OCI-LY3 (cell line): ENCODE measurements at regions not wholly inside any gene's neighbourhood (a gene's known extent, or its start where the extent isn't known, plus 50 kb on each side); places are given as distances from the start of the nearest gene placed in this dataset.

ENCODE experiments used
- H2AFZ ChIP-seq: fragments of 200-600, 300-600 bp; shearing (Covaris generic); 2 replicates; pipeline ENCODE4 v1.6.0; 2014; ENCODE audit warnings: antibody characterized with exemption, low read depth, low read length
- H3K27ac ChIP-seq: fragments of 200-600, 300-600 bp; sonication (generic); 2 replicates; pipeline ENCODE4 v1.5.1; 2014; ENCODE audit warnings: mild to moderate bottlenecking, low read length, moderate library complexity, mixed read lengths
- H3K27me3 ChIP-seq: fragments of 200-600, 300-600 bp; sonication (generic); 2 replicates; pipeline ENCODE4 v1.6.1; 2014; ENCODE audit warnings: low read depth, low read length, mixed read lengths
- H3K36me3 ChIP-seq: fragments of 200-600, 300-600 bp; sonication (generic); replicated peaks from 2 replicates; pipeline ENCODE3; 2014; ENCODE audit warnings: low read depth, low read length, mixed read lengths
- H3K4me1 ChIP-seq: fragments of 300-600, 200-600 bp; sonication (generic); 2 replicates; pipeline ENCODE4 v1.6.1; 2014; ENCODE audit warnings: low read length, mixed read lengths
- H3K4me2 ChIP-seq: fragments of 200-600, 300-600 bp; sonication (generic); 2 replicates; pipeline ENCODE4 v1.6.1; 2014; ENCODE audit warnings: low read length, mixed read lengths
- H3K4me3 ChIP-seq: fragments of 300-600, 200-600 bp; sonication (generic); 2 replicates; pipeline ENCODE4 v1.5.1; 2014; ENCODE audit warnings: antibody characterized with exemption, mild to moderate bottlenecking, low read length, moderate library complexity
- H3K79me2 ChIP-seq: fragments of 300-600, 200-600 bp; shearing (Covaris generic); 2 replicates; pipeline ENCODE4 v1.6.1; 2014; ENCODE audit warnings: mild to moderate bottlenecking, low read length, mixed read lengths
- H3K9ac ChIP-seq: fragments of 300-600, 200-600 bp; shearing (Covaris generic); 2 replicates; pipeline ENCODE4 v1.6.0; 2014; ENCODE audit warnings: mild to moderate bottlenecking, low read length, moderate library complexity
- H3K9me3 ChIP-seq: fragments of 200-600, 300-600 bp; shearing (Covaris generic); 2 replicates; pipeline ENCODE4 v1.6.1; 2014; ENCODE audit warnings: low read length, mixed read lengths; ENCODE audit not compliant: insufficient read depth
- H4K20me1 ChIP-seq: fragments of 200-600, 300-600 bp; sonication (generic); 2 replicates; pipeline ENCODE4 v1.6.1; 2016; ENCODE audit warnings: low read length, mixed read lengths; ENCODE audit not compliant: insufficient read depth
- CTCF ChIP-seq: fragments of 200-600, 300-600 bp; sonication (generic); IDR thresholded peaks from 2 replicates; pipeline ENCODE4 v1.5.1; 2014; ENCODE audit warnings: antibody characterized with exemption, low read length, low read depth
- EZH2phosphoT487 ChIP-seq: fragments of 200-600 bp; shearing (Covaris generic); IDR thresholded peaks from 2 replicates; pipeline ENCODE4 v1.6.1; 2018; ENCODE audit warnings: antibody characterized with exemption, mixed run types, low read depth

- H3K4me1 ChIP-seq, result peaks cover 10% of the 10 kb centered on the region
- no peaks in the 10 kb centered on the region for H4K20me1 ChIP-seq
- no peak overlapping the region for H3K27ac ChIP-seq
- H3K9ac ChIP-seq, result no peak overlapping the region
- H3K9me3 ChIP-seq, result no peaks in the 10 kb centered on the region
- H3K79me2 ChIP-seq, result no peaks in the 10 kb centered on the region
- no peak overlapping the region for H3K4me2 ChIP-seq
- H3K36me3 ChIP-seq, result no peaks in the 10 kb centered on the region
- H3K27me3 ChIP-seq, result peaks cover 7% of the 10 kb centered on the region; the same call in 1 of the 2 replicates
- H2AFZ ChIP-seq, result no peak overlapping the region
- H3K4me3 ChIP-seq, result no peak overlapping the region
- TF ChIP-seq CTCF, result no peak
- TF ChIP-seq EZH2phosphoT487, result no peak
These were observed 72.3 kb upstream of the ADGRF1 start for GRCh38 chr6:47114460-47114859.

DNA sequence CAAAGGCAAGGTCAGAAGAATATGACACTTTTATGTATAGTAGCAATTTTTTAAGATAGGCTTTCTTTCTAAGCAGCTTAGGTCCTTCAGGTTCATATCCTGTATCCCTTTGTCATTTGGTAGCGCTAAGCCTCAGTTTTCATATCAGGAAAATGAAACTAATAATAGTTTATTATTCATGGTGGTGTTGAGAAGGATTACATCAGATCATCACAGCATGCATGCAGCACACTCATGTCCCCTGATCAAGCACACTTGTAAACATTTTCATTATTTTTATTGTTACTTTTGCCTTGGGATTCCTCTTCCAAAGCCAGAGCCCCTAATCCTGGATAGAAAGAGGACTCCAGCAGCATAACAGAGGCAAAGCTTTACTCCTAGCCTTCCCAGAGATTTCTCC, 70.2 kb upstream of the ADGRF1 start:
- no peaks in the 10 kb centered on the region for H3K79me2 ChIP-seq
- no peak overlapping the region for H2AFZ ChIP-seq
- H3K36me3 ChIP-seq, result no peaks in the 10 kb centered on the region
- H3K4me2 ChIP-seq, result no peak overlapping the region
- no peak for TF ChIP-seq CTCF
- TF ChIP-seq EZH2phosphoT487, result no peak
- H3K27ac ChIP-seq, result no peak overlapping the region
- H3K27me3 ChIP-seq, result peaks cover 11% of the 10 kb centered on the region
- H3K4me3 ChIP-seq, result no peak overlapping the region
- no peaks in the 10 kb centered on the region for H4K20me1 ChIP-seq
- no peak overlapping the region for H3K9ac ChIP-seq
- H3K9me3 ChIP-seq, result no peaks in the 10 kb centered on the region
- peaks cover 7% of the 10 kb centered on the region for H3K4me1 ChIP-seq

DNA sequence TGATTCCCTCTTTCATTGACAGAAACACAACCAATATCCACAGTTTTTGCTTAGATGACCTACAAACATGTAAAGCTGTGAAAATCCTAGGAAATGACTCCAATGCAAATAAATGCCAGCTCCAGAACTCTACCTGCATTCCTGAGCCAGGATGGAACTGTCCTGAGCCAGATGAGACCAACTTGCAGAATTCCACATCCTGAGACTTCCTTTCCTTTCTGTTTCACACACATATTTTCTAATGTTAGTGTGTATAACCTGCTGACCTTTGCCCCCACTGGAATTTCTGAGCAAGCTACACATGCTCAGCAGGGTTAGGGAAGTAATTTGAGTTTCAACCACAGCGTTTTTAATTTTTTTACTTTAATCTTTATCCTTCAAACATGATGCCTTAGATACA, 69.6 kb upstream of the ADGRF1 start:
- Histone ChIP-seq H2AFZ (no peak overlapping the region), H3K4me2 (no peak overlapping the region)
- TF ChIP-seq CTCF (no peak), EZH2phosphoT487 (no peak)

GRCh38 chr6:47109281-47109680, 67.1 kb upstream of the ADGRF1 start:
- no peak for TF ChIP-seq EZH2phosphoT487
- no peak for TF ChIP-seq CTCF
- H4K20me1 ChIP-seq, result no peaks in the 10 kb centered on the region
- no peak overlapping the region for H3K4me2 ChIP-seq
- no peaks in the 10 kb centered on the region for H3K9me3 ChIP-seq
- no peak overlapping the region for H3K27ac ChIP-seq
- peaks cover 4% of the 10 kb centered on the region; the same call in 1 of the 2 replicates for H3K27me3 ChIP-seq
- H3K4me1 ChIP-seq, result peaks cover 7% of the 10 kb centered on the region
- no peak overlapping the region for H3K9ac ChIP-seq
- H3K79me2 ChIP-seq, result no peaks in the 10 kb centered on the region
- H2AFZ ChIP-seq, result no peak overlapping the region
- no peak overlapping the region for H3K4me3 ChIP-seq
- H3K36me3 ChIP-seq, result no peaks in the 10 kb centered on the region

More for the DNA sequence above, 69.6 kb upstream of the ADGRF1 start:
- H4K20me1 ChIP-seq, result no peaks in the 10 kb centered on the region
- H3K9ac ChIP-seq, result no peak overlapping the region
- H3K79me2 ChIP-seq, result no peaks in the 10 kb centered on the region
- no peak overlapping the region for H3K27ac ChIP-seq
- no peak overlapping the region for H3K4me3 ChIP-seq
- no peaks in the 10 kb centered on the region for H3K36me3 ChIP-seq
- H3K9me3 ChIP-seq, result no peaks in the 10 kb centered on the region
- H3K4me1 ChIP-seq, result peaks cover 7% of the 10 kb centered on the region
- peaks cover 11% of the 10 kb centered on the region for H3K27me3 ChIP-seq
